KMS-11 (cell line): ENCODE measurements at regions not wholly inside any gene's neighbourhood (a gene's known extent, or its start where the extent isn't known, plus 50 kb on each side); places are given as distances from the start of the nearest gene placed in this dataset.
"Not testable (repeated sequence)": the region's sequence is repeated elsewhere in the genome, so short reads cannot be mapped to it uniquely, and the experiment has no call there.

Experiments
- H2AFZ ChIP-seq: fragments of 200-600 bp; sonication (generic); 2 replicates; pipeline ENCODE4 v1.6.1; 2016; ENCODE audit warnings: antibody characterized with exemption, mixed run types, low read depth
- H3K27ac ChIP-seq: fragments of 200-600 bp; sonication (generic); 2 replicates; pipeline ENCODE4 v1.6.1; 2016; ENCODE audit warnings: mild to moderate bottlenecking, mixed run types
- H3K27me3 ChIP-seq: fragments of 200-600 bp; sonication (generic); 2 replicates; pipeline ENCODE4 v1.6.1; 2017; ENCODE audit warnings: mild to moderate bottlenecking, low read depth, mixed run types, moderate library complexity; ENCODE audit not compliant: insufficient read depth
- H3K36me3 ChIP-seq: fragments of 200-600 bp; sonication (generic); 2 replicates; pipeline ENCODE4 v1.6.1; 2017; ENCODE audit warnings: mild to moderate bottlenecking, mixed run types; ENCODE audit not compliant: insufficient read depth
- H3K4me1 ChIP-seq: fragments of 200-600 bp; sonication (generic); 2 replicates; pipeline ENCODE4 v1.6.1; 2016; ENCODE audit warnings: mild to moderate bottlenecking, low read depth, mixed run types; ENCODE audit not compliant: poor library complexity, severe bottlenecking
- H3K4me2 ChIP-seq: fragments of 200-600 bp; sonication (generic); 2 replicates; pipeline ENCODE4 v1.7.0; 2016; ENCODE audit warnings: mild to moderate bottlenecking, mixed run types
- H3K4me3 ChIP-seq: fragments of 200-600 bp; sonication (generic); IDR thresholded peaks from 2 replicates; pipeline ENCODE4 v1.6.1; 2017; ENCODE audit warnings: low read depth, low read length, mixed read lengths; ENCODE audit not compliant: insufficient read depth
- H3K79me2 ChIP-seq: fragments of 200-600 bp; sonication (generic); 2 replicates; pipeline ENCODE4 v1.6.1; 2016; ENCODE audit warnings: low read depth, mixed run types; ENCODE audit not compliant: insufficient read depth
- H3K9ac ChIP-seq: fragments of 200-600 bp; sonication (generic); 2 replicates; pipeline ENCODE4 v1.6.1; 2016; ENCODE audit warnings: mild to moderate bottlenecking, mixed run types
- H4K20me1 ChIP-seq: fragments of 200-600 bp; sonication (generic); 2 replicates; pipeline ENCODE4 v1.6.1; 2016; ENCODE audit warnings: mild to moderate bottlenecking, mixed run types; ENCODE audit not compliant: insufficient read depth
- CTCF ChIP-seq: fragments of 200-600 bp; sonication (generic); conservative IDR thresholded peaks from 2 replicates; pipeline ENCODE4 v1.6.1; 2017; ENCODE audit warnings: low read depth, mild to moderate bottlenecking, antibody characterized with exemption, low read length, moderate library complexity, mixed read lengths

GRCh38 chr13:65125236-65125635 is 2104.9 kb downstream of the PCDH9 start:
- H3K4me2 ChIP-seq, result no peak overlapping the region
- TF ChIP-seq CTCF, result no peak
- no peaks in the 10 kb centered on the region for H4K20me1 ChIP-seq
- no peak overlapping the region for H2AFZ ChIP-seq
- no peak overlapping the region for H3K27ac ChIP-seq
- no peak overlapping the region for H3K4me3 ChIP-seq
- no peaks in the 10 kb centered on the region for H3K4me1 ChIP-seq
- H3K27me3 ChIP-seq, result no peaks in the 10 kb centered on the region
- H3K9ac ChIP-seq, result no peak overlapping the region
- no peaks in the 10 kb centered on the region for H3K79me2 ChIP-seq
- no peaks in the 10 kb centered on the region for H3K36me3 ChIP-seq

GRCh38 chr13:65112531-65112941 is 2117.6 kb downstream of the PCDH9 start:
- Histone ChIP-seq H4K20me1 (no peaks in the 10 kb centered on the region), H3K4me3 (no peak overlapping the region), H3K36me3 (no peaks in the 10 kb centered on the region), H3K27me3 (no peaks in the 10 kb centered on the region), H3K9ac (no peak overlapping the region), H2AFZ (no peak overlapping the region), H3K27ac (no peak overlapping the region), H3K79me2 (no peaks in the 10 kb centered on the region), H3K4me2 (no peak overlapping the region), H3K4me1 (no peaks in the 10 kb centered on the region)
- TF ChIP-seq CTCF, result no peak

GRCh38 chr13:65112123-65112522 is 2118.0 kb downstream of the PCDH9 start:
- no peak overlapping the region for H2AFZ ChIP-seq
- H3K36me3 ChIP-seq, result no peaks in the 10 kb centered on the region
- no peaks in the 10 kb centered on the region for H3K79me2 ChIP-seq
- H3K4me2 ChIP-seq, result no peak overlapping the region
- no peak overlapping the region for H3K4me3 ChIP-seq
- no peak overlapping the region for H3K9ac ChIP-seq
- TF ChIP-seq CTCF, result no peak
- H3K4me1 ChIP-seq, result no peaks in the 10 kb centered on the region
- no peaks in the 10 kb centered on the region for H3K27me3 ChIP-seq
- no peak overlapping the region for H3K27ac ChIP-seq
- no peaks in the 10 kb centered on the region for H4K20me1 ChIP-seq

- Histone ChIP-seq H3K4me1 (no peaks in the 10 kb centered on the region), H3K79me2 (no peaks in the 10 kb centered on the region), H3K4me2 (no peak overlapping the region), H3K36me3 (no peaks in the 10 kb centered on the region), H3K27me3 (no peaks in the 10 kb centered on the region), H4K20me1 (no peaks in the 10 kb centered on the region), H3K27ac (no peak overlapping the region), H3K4me3 (no peak overlapping the region), H3K9ac (no peak overlapping the region), H2AFZ (no peak overlapping the region)
- no peak for TF ChIP-seq CTCF
Observed at GRCh38 chr13:65111223-65111622, 2118.9 kb downstream of the PCDH9 start.

- not testable (repeated sequence) for H3K4me2 ChIP-seq, H3K27ac ChIP-seq, H3K36me3 ChIP-seq, H3K79me2 ChIP-seq, H3K9ac ChIP-seq, H4K20me1 ChIP-seq, H2AFZ ChIP-seq, H3K4me1 ChIP-seq, H3K4me3 ChIP-seq, H3K27me3 ChIP-seq
Observed at GRCh38 chr13:65104436-65104835, 2125.7 kb downstream of the PCDH9 start.
